T-cell (primary cell): ENCODE measurements at regions not wholly inside any gene's neighbourhood (a gene's known extent, or its start where the extent isn't known, plus 50 kb on each side); places are given as distances from the start of the nearest gene placed in this dataset.
A peak's percentile ranks its signal among the peaks of the same experiment; 100 is the strongest.

Source experiments
- ATAC-seq, 4 experiments: fragments of 200-7000 bp in 3 of 4; fragments of 150-1000 bp in 1 of 4; cut with Tn5 transposase; replicated peaks in 1 of 4; 1 replicate in 3 of 4; 2 replicates in 1 of 4; pipeline ENCODE4 v1.10.0; 2021; ENCODE audit warnings: moderate library complexity in 3 of 4, mild to moderate bottlenecking in 2 of 4, moderate number of reproducible peaks in 1 of 4
- CTCF ChIA-PET, 2 donors: fragments of 300-600 bp; sonication (Branson Sonifier 250); formaldehyde crosslinking; loops; one replicate each; lab custom pipeline; 2022; ENCODE audit warnings: antibody characterized with exemption in 2 of 2; lab: Charles Lee
- POLR2A ChIA-PET, 2 donors: fragments of 300-600 bp; sonication (Branson Sonifier 250); formaldehyde crosslinking; loops; one replicate each; lab custom pipeline; 2022; ENCODE audit warnings: antibody characterized with exemption in 2 of 2; lab: Charles Lee
- DNase-seq, 35 experiments: peaks; one replicate each; pipeline versions ENCODE4 v3.0.0 to v3.0.0-alpha.2; 2013 to 2023
- H3K27ac ChIP-seq: one replicate; pipeline ENCODE4 v1.5.1; 2013; ENCODE audit warnings: low read length
- H3K27me3 ChIP-seq, 2 experiments: replicated peaks in 1 of 2; 1 replicate in 1 of 2; 2 replicates in 1 of 2; pipeline versions ENCODE4 v1.6.1 to v1.7.0; 2013; ENCODE audit warnings: low read length in 1 of 2, mixed read lengths in 1 of 2; ENCODE audit not compliant: control insufficient read depth in 2 of 2, insufficient read depth in 2 of 2; ENCODE audit errors: extremely low read depth in 1 of 2
- H3K36me3 ChIP-seq, 2 donors: 1 replicate in 1 of 2; 2 replicates in 1 of 2; pipeline versions ENCODE4 v1.6.1 to v1.7.0; 2013; ENCODE audit warnings: low read length in 1 of 2; ENCODE audit not compliant: control insufficient read depth in 2 of 2, insufficient read depth in 1 of 2; ENCODE audit errors: extremely low read depth in 1 of 2
- H3K4me1 ChIP-seq, 2 experiments: 1 replicate in 1 of 2; 2 replicates in 1 of 2; pipeline versions ENCODE4 v1.6.1 to v1.7.0; 2013; ENCODE audit warnings: low read length in 2 of 2, mixed read lengths in 1 of 2; ENCODE audit not compliant: insufficient read depth in 2 of 2, control insufficient read depth in 1 of 2; ENCODE audit errors: extremely low read depth in 1 of 2
- H3K4me3 ChIP-seq, 2 donors: 1 replicate in 1 of 2; 2 replicates in 1 of 2; pipeline versions ENCODE4 v1.5.1 to v1.7.0; 2013; ENCODE audit warnings: mild to moderate bottlenecking in 2 of 2, low read length in 1 of 2, moderate library complexity in 1 of 2; ENCODE audit not compliant: control insufficient read depth in 1 of 2; ENCODE audit errors: extremely low read depth in 1 of 2
- H3K9me3 ChIP-seq: 2 replicates; pipeline ENCODE4 v1.7.0; 2013
- H3K27ac Mint-ChIP-seq, 2 donors: one replicate each; pipeline ENCODE4 v1.8.0; 2020 to 2021; ENCODE audit warnings: mild to moderate bottlenecking in 2 of 2, mixed read lengths in 2 of 2
- H3K27me3 Mint-ChIP-seq, 2 donors: one replicate each; pipeline ENCODE4 v1.8.0; 2021 to 2022; ENCODE audit warnings: mixed read lengths in 2 of 2
- H3K36me3 Mint-ChIP-seq: one replicate; pipeline ENCODE4 v1.8.0; 2021; ENCODE audit warnings: mixed read lengths
- H3K4me1 Mint-ChIP-seq, 3 donors: one replicate each; pipeline ENCODE4 v1.8.0; 2020 to 2022; ENCODE audit warnings: mixed read lengths in 3 of 3, mild to moderate bottlenecking in 1 of 3
- H3K4me3 Mint-ChIP-seq, 3 donors: one replicate each; pipeline ENCODE4 v1.8.0; 2020 to 2022; ENCODE audit warnings: mild to moderate bottlenecking in 3 of 3, mixed read lengths in 3 of 3, moderate library complexity in 3 of 3
- H3K9me3 Mint-ChIP-seq, 3 donors: one replicate each; pipeline ENCODE4 v1.8.0; 2020 to 2022; ENCODE audit warnings: mixed read lengths in 3 of 3
- WGBS: methylation state at CpG from one replicate; pipeline ENCODE4 v1.1.5; 2013; ENCODE audit warnings: missing lambda C conversion rate; ENCODE audit not compliant: insufficient coverage; 5-methylcytosine and 5-hydroxymethylcytosine counted together

- CTCF ChIA-PET, result interaction anchor here in 1 of 2 donors (0.7 kb wide), 1 partner anchor 14 kb away, joined by 3 read pairs; no protein-coding TSS in a partner anchor
- Mint-ChIP-seq H3K27ac (no peak overlapping the region), H3K4me3 (no peak overlapping the region), H3K27me3 (no peaks in the 10 kb centered on the region), H3K4me1 (peaks cover 0 to 3% (median 0%) of the 10 kb centered on the region in 3 donors), H3K9me3 (peaks cover 0 to 2% (median 0%) of the 10 kb centered on the region in 3 donors), H3K36me3 (no peaks in the 10 kb centered on the region)
- no peak overlapping the region for H3K27ac ChIP-seq
- H3K36me3 ChIP-seq, result no peaks in the 10 kb centered on the region
- H3K27me3 ChIP-seq, result no peaks in the 10 kb centered on the region
- DNase-seq, result no peak
- POLR2A ChIA-PET, result no interaction called here
- no peak for ATAC-seq
- H3K4me1 ChIP-seq, result no peaks in the 10 kb centered on the region
- no peak overlapping the region for H3K4me3 ChIP-seq
- no CpG with 5 or more reads among the region's 1 CpG for WGBS
- H3K9me3 ChIP-seq, result no peaks in the 10 kb centered on the region
These were observed 544.6 kb upstream of the LMCD1 start for GRCh38 chr3:7957024-7957423.

DNA sequence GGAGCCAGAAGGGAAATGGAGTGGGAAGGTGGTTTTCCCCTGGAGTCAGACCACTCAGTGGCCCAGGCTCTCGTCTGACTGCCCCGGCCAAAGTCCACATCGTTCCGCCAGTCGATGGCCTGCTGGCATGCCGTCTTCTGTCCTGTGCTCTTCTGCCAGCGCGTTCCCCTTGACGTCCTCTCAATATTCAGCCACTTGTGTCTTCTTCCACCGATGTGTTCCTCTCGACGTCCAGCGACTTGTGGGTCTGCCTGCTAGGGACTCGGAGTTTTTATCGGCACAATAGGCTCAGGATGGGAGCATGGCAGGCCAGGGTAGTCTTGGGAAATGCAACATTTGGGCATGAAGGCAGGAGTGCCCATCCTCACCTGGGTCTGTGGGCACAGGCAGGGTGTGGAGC is 542.5 kb upstream of the LMCD1 start:
- H3K36me3 Mint-ChIP-seq, result no peaks in the 10 kb centered on the region
- H3K27me3 Mint-ChIP-seq, result no peaks in the 10 kb centered on the region
- ATAC-seq, result no peak
- over 99% methylated on average over 12 of the region's 15 CpGs for WGBS
- H3K27me3 ChIP-seq, result no peaks in the 10 kb centered on the region
- H3K4me1 ChIP-seq, result no peaks in the 10 kb centered on the region
- ChIA-PET POLR2A (no interaction called here), CTCF (no interaction called here)
- no peak overlapping the region for H3K4me3 Mint-ChIP-seq
- no peaks in the 10 kb centered on the region for H3K9me3 ChIP-seq
- no peaks in the 10 kb centered on the region for H3K9me3 Mint-ChIP-seq
- H3K27ac ChIP-seq, result no peak overlapping the region
- no peaks in the 10 kb centered on the region for H3K4me1 Mint-ChIP-seq
- H3K36me3 ChIP-seq, result no peaks in the 10 kb centered on the region
- no peak overlapping the region for H3K27ac Mint-ChIP-seq
- no peak for DNase-seq
- no peak overlapping the region for H3K4me3 ChIP-seq

DNA sequence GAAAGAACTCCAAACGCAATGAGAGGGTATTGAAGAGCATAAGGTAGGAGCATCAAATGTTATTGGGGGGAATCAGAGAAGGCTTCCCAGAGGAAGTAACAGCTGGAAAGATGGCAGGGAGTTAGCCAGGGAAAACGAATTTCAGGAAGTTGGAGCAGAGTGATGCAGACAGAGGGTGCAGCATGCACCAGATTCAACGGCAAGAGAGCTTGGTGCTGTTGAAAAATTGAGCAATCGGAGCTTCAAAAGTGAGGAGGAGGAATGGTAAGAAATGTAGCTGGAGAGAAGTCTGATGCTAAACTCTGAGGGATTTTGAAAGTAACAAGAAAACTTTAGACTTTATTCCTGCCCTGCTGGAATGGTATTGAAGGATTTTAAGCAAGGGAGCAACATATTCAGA is 541.0 kb upstream of the LMCD1 start:
- H3K27ac Mint-ChIP-seq, result no peak overlapping the region
- H3K36me3 ChIP-seq, result no peaks in the 10 kb centered on the region

DNA sequence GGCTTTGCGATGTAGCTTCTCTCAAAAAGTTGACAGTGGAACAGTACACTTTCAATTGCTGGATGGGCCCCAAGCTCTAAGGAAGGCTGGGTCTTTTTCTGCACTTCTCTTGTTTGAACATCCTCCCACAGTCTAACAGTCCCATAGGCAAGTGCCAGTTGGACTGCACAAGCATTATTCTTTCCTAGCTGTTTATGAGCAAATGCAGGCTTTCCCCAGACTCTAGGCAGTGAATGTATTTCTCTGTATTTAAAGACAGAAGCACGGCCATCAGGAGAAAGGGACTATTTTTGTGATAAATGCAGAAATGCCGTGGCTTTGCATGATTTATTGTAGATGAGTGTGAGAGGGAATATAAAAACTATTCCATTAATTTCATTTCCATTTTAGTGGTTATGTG is 539.3 kb upstream of the LMCD1 start:
- ATAC-seq (no peak), DNase-seq (no peak)
- Histone ChIP-seq H3K9me3 (no peaks in the 10 kb centered on the region), H3K27ac (no peak overlapping the region), H3K4me1 (no peaks in the 10 kb centered on the region), H3K27me3 (no peaks in the 10 kb centered on the region), H3K36me3 (no peaks in the 10 kb centered on the region), H3K4me3 (no peak overlapping the region)
- Mint-ChIP-seq H3K27me3 (peaks cover 0 to 2% of the 10 kb centered on the region in 2 donors), H3K36me3 (no peaks in the 10 kb centered on the region), H3K4me3 (no peak overlapping the region), H3K27ac (no peak overlapping the region), H3K9me3 (no peaks in the 10 kb centered on the region), H3K4me1 (no peaks in the 10 kb centered on the region)
- POLR2A ChIA-PET, result no interaction called here
- no CpG with 5 or more reads among the region's 3 CpGs for WGBS
- CTCF ChIA-PET, result no interaction called here

More for the DNA sequence above, 541.0 kb upstream of the LMCD1 start:
- DNase-seq (no peak), ATAC-seq (no peak)
- no peaks in the 10 kb centered on the region for H3K36me3 Mint-ChIP-seq
- H3K9me3 ChIP-seq, result no peaks in the 10 kb centered on the region
- CTCF ChIA-PET, result no interaction called here
- WGBS, result 71% methylated on average over 4 of the region's 4 CpGs
- no peaks in the 10 kb centered on the region for H3K4me1 Mint-ChIP-seq
- no peak overlapping the region for H3K4me3 ChIP-seq
- H3K27me3 ChIP-seq, result no peaks in the 10 kb centered on the region
- H3K27ac ChIP-seq, result no peak overlapping the region
- H3K4me3 Mint-ChIP-seq, result no peak overlapping the region
- H3K27me3 Mint-ChIP-seq, result no peaks in the 10 kb centered on the region
- no peaks in the 10 kb centered on the region for H3K9me3 Mint-ChIP-seq
- POLR2A ChIA-PET, result no interaction called here
- no peaks in the 10 kb centered on the region for H3K4me1 ChIP-seq

GRCh38 chr3:7964899-7965298 is 536.7 kb upstream of the LMCD1 start:
- ChIA-PET POLR2A (no interaction called here), CTCF (interaction anchor here in 1 of 2 donors (0.5 kb wide), 1 partner anchor 1135 kb away, joined by 6 read pairs; no protein-coding TSS in a partner anchor)
- Mint-ChIP-seq H3K27me3 (peaks cover 0 to 10% of the 10 kb centered on the region in 2 donors), H3K4me3 (no peak overlapping the region), H3K27ac (no peak overlapping the region), H3K9me3 (no peaks in the 10 kb centered on the region), H3K36me3 (no peaks in the 10 kb centered on the region), H3K4me1 (no peaks in the 10 kb centered on the region)
- WGBS, result 64% methylated on average over 1 of the region's 2 CpGs
- no peaks in the 10 kb centered on the region for H3K27me3 ChIP-seq
- H3K36me3 ChIP-seq, result no peaks in the 10 kb centered on the region
- no peak overlapping the region for H3K4me3 ChIP-seq
- no peaks in the 10 kb centered on the region for H3K4me1 ChIP-seq
- ATAC-seq (no peak), DNase-seq (peak in 1 of 35 experiments; percentile 13)
- H3K27ac ChIP-seq, result no peak overlapping the region
- no peaks in the 10 kb centered on the region for H3K9me3 ChIP-seq

DNA sequence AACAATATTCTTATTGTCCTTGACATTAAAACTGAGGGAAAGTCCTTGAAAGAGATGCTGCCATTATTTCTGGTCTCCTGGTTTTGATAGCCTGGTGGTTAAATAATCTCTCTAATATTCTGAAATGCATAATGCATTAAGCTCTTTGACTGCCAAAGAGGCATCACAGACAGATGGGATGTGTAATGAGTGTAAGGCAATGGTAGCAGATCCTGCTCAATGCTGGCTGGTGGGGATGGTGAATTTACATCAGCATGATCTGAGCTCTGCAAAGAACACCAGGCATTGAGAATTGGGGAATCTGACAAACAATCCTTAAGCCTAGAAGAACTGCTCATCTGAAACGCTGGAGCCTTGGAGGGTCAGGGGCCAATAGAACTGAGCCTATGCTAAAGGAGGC is 528.6 kb upstream of the LMCD1 start:
- Histone ChIP-seq H3K27ac (no peak overlapping the region), H3K9me3 (peaks cover 2% of the 10 kb centered on the region), H3K36me3 (no peaks in the 10 kb centered on the region), H3K27me3 (no peaks in the 10 kb centered on the region), H3K4me3 (no peak overlapping the region), H3K4me1 (no peaks in the 10 kb centered on the region)
- Mint-ChIP-seq H3K4me3 (no peak overlapping the region), H3K36me3 (no peaks in the 10 kb centered on the region), H3K9me3 (no peaks in the 10 kb centered on the region), H3K4me1 (no peaks in the 10 kb centered on the region), H3K27ac (no peak overlapping the region), H3K27me3 (peaks cover 0 to 8% of the 10 kb centered on the region in 2 donors)
- POLR2A ChIA-PET, result no interaction called here
- WGBS, result no CpG with 5 or more reads among the region's 1 CpG
- ATAC-seq, result no peak
- DNase-seq, result no peak
- CTCF ChIA-PET, result no interaction called here
